Gastrocnemius medialis (tissue), 4 donors: ENCODE measurements at regions not wholly inside any gene's neighbourhood (a gene's known extent, or its start where the extent isn't known, plus 50 kb on each side); places are given as distances from the start of the nearest gene placed in this dataset.

ENCODE experiments used
- ATAC-seq, 2 donors: fragments of 150-250 bp; one replicate each; pipeline ENCODE4 v1.9.1; 2016
- DNase-seq, 2 donors: peaks; one replicate each; pipeline ENCODE4 v3.0.0-alpha.2; 2019
- H3K27ac ChIP-seq, 4 donors: fragments of 200-600 bp; sonication (generic); 1 replicate in 1 of 4; 2 replicates in 3 of 4; pipeline ENCODE4 v1.5.1; 2016 to 2018; ENCODE audit warnings: mild to moderate bottlenecking in 2 of 4, moderate library complexity in 1 of 4
- H3K27me3 ChIP-seq, 3 donors: fragments of 200-600 bp; sonication (generic) in 2 of 3; 1 replicate in 1 of 3; 2 replicates in 2 of 3; pipeline versions ENCODE4 v1.5.1 to v1.6.0; 2016 to 2019; ENCODE audit warnings: mild to moderate bottlenecking in 1 of 3, moderate library complexity in 1 of 3
- H3K36me3 ChIP-seq, 2 donors: fragments of 200-600 bp; sonication (generic) in 1 of 2; one replicate each; pipeline ENCODE4 v1.5.1; 2017 to 2018
- H3K4me1 ChIP-seq, 2 donors: fragments of 200-600 bp; sonication (generic) in 1 of 2; one replicate each; pipeline ENCODE4 v1.5.1; 2016 to 2017; ENCODE audit warnings: mild to moderate bottlenecking in 2 of 2
- H3K4me3 ChIP-seq, 4 donors: fragments of 200-600 bp; sonication (generic) in 3 of 4; 1 replicate in 1 of 4; 2 replicates in 3 of 4; pipeline ENCODE4 v1.5.1; 2016 to 2019; ENCODE audit warnings: mild to moderate bottlenecking in 2 of 4
- H3K9me3 ChIP-seq, 3 donors: fragments of 200-600 bp; sonication (generic) in 2 of 3; 1 replicate in 1 of 3; 2 replicates in 2 of 3; pipeline ENCODE4 v1.5.1; 2016 to 2019
- POLR2A ChIP-seq, 2 donors: fragments of 450-650 bp; IDR thresholded peaks; one replicate each; pipeline ENCODE4 v1.6.1; 2017; ENCODE audit warnings: antibody characterized with exemption in 2 of 2, mild to moderate bottlenecking in 2 of 2, moderate library complexity in 2 of 2
- in situ Hi-C, 4 donors: fragments of 200-750 bp; cut with MboI; loops; one replicate each; pipeline versions ENCODE4 v1.15.0 to v1.8.0; 2017; ENCODE audit warnings: low sequenced_read_pairs in 4 of 4
- intact Hi-C: fragments of 100-400 bp; cut with DNase I; formaldehyde crosslinking; loops from one replicate; pipeline ENCODE4 v1.15.1; 2023; ENCODE audit warnings: low total_unique reads
- TF ChIP-seq, protein P1 (sequence below), 5 experiments: fragments of 450-650 bp in 3 of 5; fragments of 200-600 bp in 2 of 5; sonication (generic) in 2 of 5; IDR thresholded peaks in 4 of 5; conservative IDR thresholded peaks in 1 of 5; 1 replicate in 4 of 5; 2 replicates in 1 of 5; pipeline ENCODE4 v1.5.1; 2016 to 2019; ENCODE audit warnings: antibody characterized with exemption in 5 of 5, mild to moderate bottlenecking in 3 of 5, moderate library complexity in 3 of 5

DNA sequence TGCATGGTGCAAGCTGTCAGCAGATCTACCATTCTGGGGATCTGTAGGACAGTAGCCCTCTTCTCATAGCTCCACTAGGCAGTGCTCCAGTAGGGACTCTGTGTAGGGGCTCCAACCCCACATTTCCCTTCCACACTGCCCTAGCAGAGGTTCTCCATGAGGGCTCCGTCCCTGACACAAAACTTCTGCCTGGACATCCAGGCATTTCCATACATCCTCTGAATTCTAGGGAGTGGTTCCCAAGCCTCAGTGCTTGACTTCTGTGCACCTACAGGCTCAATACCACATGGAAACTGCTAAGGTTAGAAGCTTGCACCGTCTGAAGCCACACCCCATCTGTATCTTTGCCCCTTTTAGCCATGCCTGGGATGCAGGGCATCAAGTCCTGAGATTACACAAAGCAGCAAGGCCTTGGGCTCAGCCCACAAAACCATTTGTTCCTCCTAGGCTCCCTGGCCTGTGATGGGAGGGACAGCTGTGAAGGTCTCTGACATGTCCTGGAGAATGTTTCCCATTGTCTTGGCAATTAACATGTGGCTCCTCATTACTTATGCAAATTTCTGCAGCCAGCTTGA lies 117.0 kb upstream of the NFIA start:
- in situ Hi-C loops: no loop called here
- peaks cover 0 to 5% (median 0%) of the 10 kb centered on the region in 3 donors for H3K9me3 ChIP-seq

DNA sequence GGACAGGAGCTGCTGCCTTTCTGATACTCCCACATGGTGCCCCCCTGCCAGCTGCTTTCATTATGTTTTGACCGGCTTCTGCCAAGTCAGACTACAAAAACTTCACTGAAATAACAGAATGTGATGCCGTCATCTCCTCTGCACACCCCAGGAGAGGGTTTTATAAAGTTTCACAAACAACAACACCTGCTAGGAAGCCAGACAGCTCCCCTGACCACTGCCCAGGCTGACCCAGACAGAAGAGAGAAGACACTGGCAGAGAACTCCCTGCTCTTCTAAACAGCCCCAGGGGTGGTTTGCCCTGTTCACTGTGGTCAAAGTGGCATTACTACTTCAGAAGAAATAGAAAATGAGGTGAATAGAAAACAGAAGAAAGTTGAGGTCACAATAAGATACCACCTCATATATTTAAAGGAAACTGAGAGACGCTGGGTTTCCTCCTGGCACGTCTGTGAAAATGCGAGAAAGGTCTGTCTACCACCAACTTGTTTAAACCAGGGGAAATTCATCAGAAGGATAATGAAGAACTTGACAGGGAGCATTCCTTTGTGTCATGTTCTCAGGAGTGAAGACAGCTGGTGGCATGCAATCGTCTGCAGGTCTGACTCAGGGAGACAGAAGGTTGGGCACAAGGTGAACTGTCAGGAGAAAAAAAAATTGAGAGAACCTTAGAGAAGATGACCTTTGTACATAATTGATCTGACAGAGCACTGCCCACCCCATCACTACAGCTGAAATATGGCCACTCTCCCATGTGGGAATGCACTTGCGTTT lies 119.0 kb upstream of the NFIA start:
- Histone ChIP-seq H3K27me3 (no peaks in the 10 kb centered on the region), H3K4me1 (no peaks in the 10 kb centered on the region), H3K4me3 (no peak overlapping the region), H3K36me3 (no peaks in the 10 kb centered on the region), H3K9me3 (peaks cover 0 to 5% (median 0%) of the 10 kb centered on the region in 3 donors), H3K27ac (no peak overlapping the region)
- DNase-seq: no peak
- in situ Hi-C loops: no loop called here
- TF ChIP-seq, protein P1, sequence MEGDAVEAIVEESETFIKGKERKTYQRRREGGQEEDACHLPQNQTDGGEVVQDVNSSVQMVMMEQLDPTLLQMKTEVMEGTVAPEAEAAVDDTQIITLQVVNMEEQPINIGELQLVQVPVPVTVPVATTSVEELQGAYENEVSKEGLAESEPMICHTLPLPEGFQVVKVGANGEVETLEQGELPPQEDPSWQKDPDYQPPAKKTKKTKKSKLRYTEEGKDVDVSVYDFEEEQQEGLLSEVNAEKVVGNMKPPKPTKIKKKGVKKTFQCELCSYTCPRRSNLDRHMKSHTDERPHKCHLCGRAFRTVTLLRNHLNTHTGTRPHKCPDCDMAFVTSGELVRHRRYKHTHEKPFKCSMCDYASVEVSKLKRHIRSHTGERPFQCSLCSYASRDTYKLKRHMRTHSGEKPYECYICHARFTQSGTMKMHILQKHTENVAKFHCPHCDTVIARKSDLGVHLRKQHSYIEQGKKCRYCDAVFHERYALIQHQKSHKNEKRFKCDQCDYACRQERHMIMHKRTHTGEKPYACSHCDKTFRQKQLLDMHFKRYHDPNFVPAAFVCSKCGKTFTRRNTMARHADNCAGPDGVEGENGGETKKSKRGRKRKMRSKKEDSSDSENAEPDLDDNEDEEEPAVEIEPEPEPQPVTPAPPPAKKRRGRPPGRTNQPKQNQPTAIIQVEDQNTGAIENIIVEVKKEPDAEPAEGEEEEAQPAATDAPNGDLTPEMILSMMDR (IDR thresholded peaks at IDR 0.05 in 4 of 5, conservative IDR thresholded peaks at IDR 0.05 in 1 of 5): no peak
- TF ChIP-seq POLR2A (IDR thresholded peaks at IDR 0.05): no peak
- no peak for ATAC-seq
- intact Hi-C loops: no loop called here

More for the DNA sequence above, 117.0 kb upstream of the NFIA start:
- Histone ChIP-seq H3K27ac (no peak overlapping the region), H3K27me3 (no peaks in the 10 kb centered on the region), H3K4me3 (no peak overlapping the region), H3K4me1 (peaks cover 1 to 8% of the 10 kb centered on the region in 2 donors), H3K36me3 (no peaks in the 10 kb centered on the region)
- intact Hi-C loops: loop anchor here (5.0 kb wide), 1 partner anchor 887 kb away; no protein-coding TSS in a partner anchor
- ATAC-seq (no peak), DNase-seq (no peak)
- TF ChIP-seq, protein P1 (IDR thresholded peaks at IDR 0.05 in 4 of 5, conservative IDR thresholded peaks at IDR 0.05 in 1 of 5): no peak
- no peak for TF ChIP-seq POLR2A (IDR thresholded peaks at IDR 0.05)

DNA sequence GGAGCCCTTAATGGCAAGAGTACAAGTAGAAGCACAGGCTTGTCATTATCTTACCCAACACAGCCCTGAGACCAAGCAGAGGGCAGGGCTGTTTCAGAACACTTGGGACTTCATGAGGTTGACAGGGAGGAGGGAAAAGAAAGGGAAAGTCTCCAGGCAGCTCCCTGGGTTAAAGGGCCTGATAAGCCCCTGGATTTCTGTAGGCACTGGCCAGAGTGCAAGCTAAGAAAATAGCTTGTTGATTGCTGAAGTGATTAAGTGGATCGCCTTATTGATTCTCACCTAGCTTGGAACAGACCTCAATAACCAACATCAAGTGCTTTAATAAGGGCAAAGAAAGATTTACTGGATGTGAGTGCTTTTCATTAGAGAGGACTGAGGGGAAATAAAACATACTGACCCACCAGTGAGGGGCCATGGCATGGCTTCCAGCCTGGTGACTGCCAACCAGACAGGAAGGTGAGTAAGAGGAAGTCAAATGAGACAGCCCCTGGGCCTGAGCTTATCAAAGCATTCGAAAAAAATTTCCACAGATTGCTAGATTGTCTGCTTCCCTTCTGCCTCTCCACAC lies 121.4 kb upstream of the NFIA start:
- Histone ChIP-seq H3K4me1 (no peaks in the 10 kb centered on the region), H3K27ac (no peak overlapping the region), H3K9me3 (peaks cover 0 to 5% (median 0%) of the 10 kb centered on the region in 3 donors), H3K36me3 (no peaks in the 10 kb centered on the region), H3K27me3 (no peaks in the 10 kb centered on the region), H3K4me3 (no peak overlapping the region)
- intact Hi-C loops: no loop called here
- no peak for DNase-seq
- no peak for TF ChIP-seq POLR2A (IDR thresholded peaks at IDR 0.05)
- TF ChIP-seq, protein P1 (IDR thresholded peaks at IDR 0.05 in 4 of 5, conservative IDR thresholded peaks at IDR 0.05 in 1 of 5): no peak
- no peak for ATAC-seq
- in situ Hi-C loops: no loop called here

DNA sequence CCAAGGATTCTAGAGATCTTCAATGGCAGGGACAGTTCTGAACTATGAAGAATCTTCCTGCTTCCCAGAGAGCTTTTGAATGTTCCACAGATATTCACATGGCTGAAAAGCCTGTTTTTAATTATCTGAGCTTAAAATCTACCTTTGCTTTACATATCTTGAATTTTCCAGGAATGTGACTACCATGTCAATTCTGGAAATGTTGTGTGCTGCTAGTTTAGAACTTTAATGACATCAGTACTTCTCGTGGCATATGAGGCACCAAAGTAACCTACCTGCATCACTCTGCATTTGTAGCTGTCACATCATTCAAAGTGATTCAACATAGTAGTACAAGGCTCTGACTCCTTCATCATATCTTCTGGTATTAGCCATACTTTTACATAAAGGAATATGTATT lies 122.7 kb upstream of the NFIA start:
- ATAC-seq: no peak
- intact Hi-C loops: no loop called here
- DNase-seq: no peak
- Histone ChIP-seq H3K27ac (no peak overlapping the region), H3K36me3 (no peaks in the 10 kb centered on the region), H3K27me3 (no peaks in the 10 kb centered on the region), H3K9me3 (no peaks in the 10 kb centered on the region), H3K4me1 (no peaks in the 10 kb centered on the region), H3K4me3 (no peak overlapping the region)
- TF ChIP-seq, protein P1 (IDR thresholded peaks at IDR 0.05 in 4 of 5, conservative IDR thresholded peaks at IDR 0.05 in 1 of 5): no peak
- no peak for TF ChIP-seq POLR2A (IDR thresholded peaks at IDR 0.05)
- in situ Hi-C loops: no loop called here
